ENCODE measurements at regions not wholly inside any gene's neighbourhood (a gene's known extent, or its start where the extent isn't known, plus 50 kb on each side); places are given as distances from the start of the nearest gene placed in this dataset.

DNA sequence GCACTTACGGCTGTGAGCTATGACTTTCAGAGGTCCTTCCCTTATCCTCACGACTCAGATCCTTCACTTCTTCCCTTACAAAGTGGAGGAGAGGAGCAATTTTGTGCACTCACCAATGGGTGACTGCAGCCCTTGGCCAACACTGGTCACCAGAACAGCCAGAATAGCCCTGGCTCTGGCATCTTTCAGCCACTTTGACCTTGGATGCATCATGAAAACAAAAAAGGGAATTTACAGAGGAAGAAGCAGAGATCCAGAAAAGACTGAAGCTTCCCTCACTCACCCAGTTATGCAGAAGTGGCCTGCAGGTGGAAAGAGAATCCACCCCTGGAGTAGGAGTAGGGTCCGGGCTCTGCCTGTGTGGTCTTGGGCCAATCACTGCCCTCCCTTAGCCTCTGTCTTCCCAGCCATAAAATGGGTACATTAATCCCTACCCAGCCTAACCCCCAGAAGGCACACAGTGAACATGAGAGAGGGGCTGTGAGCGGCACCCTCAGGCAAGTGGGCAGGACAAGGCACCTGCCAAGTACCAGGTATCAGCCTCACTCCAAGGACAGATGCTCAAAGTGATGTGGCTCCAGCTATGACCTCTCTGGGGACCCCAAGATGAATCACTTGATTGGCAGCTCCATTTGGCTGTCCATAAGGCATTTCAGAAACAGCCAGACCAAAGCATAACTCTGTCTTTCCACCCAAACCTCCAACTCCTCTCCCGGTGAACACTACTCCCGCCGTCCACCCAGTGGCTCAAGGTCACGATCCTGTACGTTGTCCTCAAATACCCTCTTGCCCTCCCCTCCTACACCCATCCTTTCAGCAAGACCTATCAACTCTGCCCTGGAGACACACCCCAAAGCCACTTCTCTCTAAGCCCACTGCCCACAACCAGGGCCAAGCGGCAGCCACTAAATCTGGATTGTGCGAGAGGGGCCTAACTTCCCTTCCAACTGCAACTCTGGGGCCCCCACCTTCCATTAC is 129.8 kb upstream of the ZMIZ1 start:
- Histone ChIP-seq H3K9me3 (ENCODE audit: control insufficient read depth, low read depth, low read length) (peaks cover 5% of the 10 kb centered on the region), H3K4me3 (ENCODE audit: low read length) (no peak overlapping the region), H3K27me3 (ENCODE audit: control insufficient read depth, insufficient read depth, low read length) (no peaks in the 10 kb centered on the region), H3K27ac (ENCODE audit: low read length) (no peak overlapping the region), H3K36me3 (ENCODE audit: control insufficient read depth, insufficient read depth, low read length) (no peaks in the 10 kb centered on the region), H3K4me1 (ENCODE audit: control insufficient read depth, insufficient read depth, low read length) (no peaks in the 10 kb centered on the region)
- 89% methylated on average over 3 of the region's 11 CpGs for WGBS (ENCODE audit: insufficient coverage, low lambda C conversion rate)
- DNase-seq, result no peak

DNA sequence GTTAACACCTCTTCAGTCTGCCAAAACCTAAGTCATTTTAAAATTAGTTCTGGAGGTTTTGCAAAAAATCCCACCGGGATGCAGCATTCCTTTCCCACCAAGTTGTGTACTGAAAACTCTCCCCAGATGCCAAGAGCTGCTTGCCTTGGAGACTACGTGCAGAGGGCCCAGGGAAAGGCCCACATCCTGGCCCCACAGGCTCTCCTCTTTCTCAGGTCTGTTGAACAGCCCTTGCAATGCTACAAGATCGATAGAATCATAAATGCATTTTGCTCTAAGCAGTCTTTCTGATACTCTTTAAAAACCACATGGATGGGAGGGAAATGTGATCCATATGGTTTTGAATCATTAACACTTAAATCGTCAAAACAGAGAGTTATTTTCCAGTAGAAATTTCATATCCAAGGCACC is 126.7 kb upstream of the ZMIZ1 start:
- Histone ChIP-seq H3K27me3 (ENCODE audit: control insufficient read depth, insufficient read depth, low read length) (no peaks in the 10 kb centered on the region), H3K4me1 (ENCODE audit: control insufficient read depth, insufficient read depth, low read length) (peaks cover 13% of the 10 kb centered on the region), H3K36me3 (ENCODE audit: control insufficient read depth, insufficient read depth, low read length) (no peaks in the 10 kb centered on the region), H3K9me3 (ENCODE audit: control insufficient read depth, low read depth, low read length) (peaks cover 5% of the 10 kb centered on the region), H3K27ac (ENCODE audit: low read length) (no peak overlapping the region), H3K4me3 (ENCODE audit: low read length) (no peak overlapping the region)
- no peak for DNase-seq
- WGBS (ENCODE audit: insufficient coverage, low lambda C conversion rate), result 55% methylated on average over 2 of the region's 4 CpGs

DNA sequence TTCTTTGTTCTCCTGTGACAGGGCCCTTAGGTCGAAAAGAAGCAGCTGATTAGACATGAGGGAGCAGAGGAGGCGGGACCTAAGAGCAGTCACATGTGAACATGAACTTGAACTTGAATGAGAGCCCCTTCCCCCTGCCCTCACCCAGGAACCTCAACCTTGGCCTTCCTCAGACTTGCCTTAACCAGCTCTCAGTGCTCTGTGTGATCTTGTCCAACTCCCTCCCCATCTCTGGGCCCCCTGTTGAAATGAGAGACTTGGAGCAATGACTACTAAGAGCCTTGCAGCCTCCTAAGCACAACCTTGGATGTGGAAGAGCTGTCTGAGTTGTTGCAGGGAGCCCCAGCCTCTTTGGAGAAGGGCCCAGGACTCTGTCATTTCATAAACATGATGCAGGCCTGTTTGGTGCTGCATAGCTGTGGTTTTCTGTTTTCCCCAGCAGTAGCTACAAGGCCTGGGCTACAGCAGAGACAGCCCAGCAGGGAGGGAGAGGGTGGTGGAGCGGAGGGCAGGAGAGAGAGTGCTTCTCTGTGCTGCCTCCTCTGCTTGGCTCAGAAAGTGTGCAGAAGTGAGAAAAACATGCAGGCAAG is 123.9 kb upstream of the ZMIZ1 start:
- Histone ChIP-seq H3K4me3 (ENCODE audit: low read length) (no peak overlapping the region), H3K9me3 (ENCODE audit: control insufficient read depth, low read depth, low read length) (peaks cover 5% of the 10 kb centered on the region), H3K4me1 (ENCODE audit: control insufficient read depth, insufficient read depth, low read length) (peaks cover 13% of the 10 kb centered on the region), H3K27ac (ENCODE audit: low read length) (peak overlapping the region; percentile 65), H3K27me3 (ENCODE audit: control insufficient read depth, insufficient read depth, low read length) (no peaks in the 10 kb centered on the region), H3K36me3 (ENCODE audit: control insufficient read depth, insufficient read depth, low read length) (no peaks in the 10 kb centered on the region)
- DNase-seq, result peak; percentile 58 to 71
- no CpG with 5 or more reads among the region's 3 CpGs for WGBS (ENCODE audit: insufficient coverage, low lambda C conversion rate)

DNA sequence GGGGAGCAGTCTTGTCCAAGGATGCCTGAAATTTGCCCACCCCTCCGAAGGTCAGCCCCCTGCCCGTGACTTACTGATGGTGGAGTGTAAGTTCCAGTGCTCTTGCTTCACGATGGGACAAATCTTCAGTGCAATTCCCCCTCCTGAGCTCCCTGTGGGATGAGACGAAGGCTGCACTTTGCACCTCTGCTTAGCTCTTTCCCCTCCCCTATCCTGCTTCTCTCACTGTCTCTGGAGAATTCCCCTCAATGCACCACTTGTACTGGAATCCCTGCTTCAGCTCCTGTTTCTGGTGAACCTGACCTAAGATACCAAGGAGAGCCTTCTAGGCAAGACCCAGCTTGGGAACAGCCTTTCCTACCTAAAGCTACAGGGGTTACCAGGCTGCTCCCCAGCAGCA is 122.9 kb upstream of the ZMIZ1 start:
- DNase-seq, result peak in 1 of 2 donors; percentile 45
- WGBS (ENCODE audit: insufficient coverage, low lambda C conversion rate), result no CpG with 5 or more reads among the region's 4 CpGs
- no peaks in the 10 kb centered on the region for H3K27me3 ChIP-seq (ENCODE audit: control insufficient read depth, insufficient read depth, low read length)
- H3K4me3 ChIP-seq (ENCODE audit: low read length), result no peak overlapping the region
- no peaks in the 10 kb centered on the region for H3K36me3 ChIP-seq (ENCODE audit: control insufficient read depth, insufficient read depth, low read length)
- H3K4me1 ChIP-seq (ENCODE audit: control insufficient read depth, insufficient read depth, low read length), result peaks cover 13% of the 10 kb centered on the region
- H3K27ac ChIP-seq (ENCODE audit: low read length), result peak overlapping the region; percentile 65
- peaks cover 5% of the 10 kb centered on the region for H3K9me3 ChIP-seq (ENCODE audit: control insufficient read depth, low read depth, low read length)

DNA sequence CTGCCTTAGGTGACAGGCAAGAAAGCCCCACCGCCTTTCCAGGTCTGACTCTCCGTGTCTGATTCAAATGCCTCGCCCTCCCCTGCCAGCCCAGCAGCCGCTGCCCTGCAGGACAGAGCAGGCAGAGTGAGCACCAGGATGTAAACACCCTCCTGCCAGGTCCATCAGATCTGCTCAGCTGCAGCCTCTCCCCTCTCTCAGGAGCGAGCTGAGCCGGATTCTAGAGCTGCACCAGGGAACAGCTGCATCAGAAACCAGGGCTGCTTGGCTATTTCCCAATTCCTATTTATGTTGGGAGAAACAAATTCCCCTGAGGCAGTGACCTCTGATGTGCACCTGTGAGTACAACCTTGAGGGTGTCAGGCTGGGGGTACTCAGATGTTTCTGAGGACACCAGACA is 121.5 kb upstream of the ZMIZ1 start:
- H3K4me1 ChIP-seq (ENCODE audit: control insufficient read depth, insufficient read depth, low read length), result peaks cover 13% of the 10 kb centered on the region

DNA sequence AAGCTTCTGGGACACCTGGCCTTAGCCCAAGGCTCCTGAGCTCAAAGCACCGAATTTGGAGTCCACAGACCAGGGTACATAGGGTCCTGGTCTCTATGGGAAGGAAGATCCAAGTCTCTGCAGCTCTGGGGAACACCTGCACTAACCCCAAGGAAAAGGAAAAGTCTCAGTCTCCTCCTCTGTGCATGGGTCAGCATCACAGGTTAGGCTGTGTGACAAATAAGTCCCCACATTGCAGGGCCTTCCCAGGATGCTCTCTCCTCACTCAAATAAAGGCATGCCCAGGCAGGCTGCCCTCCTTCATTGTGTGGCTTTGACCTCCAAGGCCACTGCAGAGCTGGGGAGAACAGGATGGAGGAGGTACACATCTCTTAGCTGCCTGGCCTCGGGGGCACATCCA is 121.0 kb upstream of the ZMIZ1 start:
- Histone ChIP-seq H3K4me1 (ENCODE audit: control insufficient read depth, insufficient read depth, low read length) (peaks cover 13% of the 10 kb centered on the region), H3K27me3 (ENCODE audit: control insufficient read depth, insufficient read depth, low read length) (no peaks in the 10 kb centered on the region), H3K36me3 (ENCODE audit: control insufficient read depth, insufficient read depth, low read length) (no peaks in the 10 kb centered on the region), H3K9me3 (ENCODE audit: control insufficient read depth, low read depth, low read length) (peaks cover 5% of the 10 kb centered on the region), H3K27ac (ENCODE audit: low read length) (no peak overlapping the region), H3K4me3 (ENCODE audit: low read length) (no peak overlapping the region)
- no peak for DNase-seq
- no CpG with 5 or more reads among the region's 2 CpGs for WGBS (ENCODE audit: insufficient coverage, low lambda C conversion rate)

More for the DNA sequence above, 121.5 kb upstream of the ZMIZ1 start:
- peaks cover 5% of the 10 kb centered on the region for H3K9me3 ChIP-seq (ENCODE audit: control insufficient read depth, low read depth, low read length)
- WGBS (ENCODE audit: insufficient coverage, low lambda C conversion rate), result no CpG with 5 or more reads among the region's 6 CpGs
- no peak overlapping the region for H3K4me3 ChIP-seq (ENCODE audit: low read length)
- no peaks in the 10 kb centered on the region for H3K27me3 ChIP-seq (ENCODE audit: control insufficient read depth, insufficient read depth, low read length)
- no peak for DNase-seq
- no peak overlapping the region for H3K27ac ChIP-seq (ENCODE audit: low read length)
- H3K36me3 ChIP-seq (ENCODE audit: control insufficient read depth, insufficient read depth, low read length), result no peaks in the 10 kb centered on the region

DNA sequence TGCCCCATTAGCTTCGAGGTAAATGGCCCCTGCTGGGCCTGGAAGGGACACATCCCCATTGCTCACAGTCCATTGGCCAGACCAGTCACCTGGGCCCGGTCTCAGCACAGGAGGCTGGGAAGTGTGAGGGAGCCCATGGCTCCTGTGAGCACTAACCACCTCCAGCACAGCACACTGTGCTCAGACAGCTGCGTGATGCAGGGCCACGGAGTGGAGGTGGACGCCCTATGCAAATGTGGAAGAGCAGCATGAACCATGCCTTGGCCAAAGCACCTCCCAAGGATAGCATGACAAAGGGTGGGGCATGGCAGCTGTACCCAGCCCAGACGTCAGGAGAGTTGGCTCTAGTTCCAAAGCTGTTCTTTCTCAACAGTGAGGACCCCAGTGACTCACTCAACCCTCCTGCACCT is 120.1 kb upstream of the ZMIZ1 start:
- Histone ChIP-seq H3K4me1 (ENCODE audit: control insufficient read depth, insufficient read depth, low read length) (peaks cover 13% of the 10 kb centered on the region), H3K9me3 (ENCODE audit: control insufficient read depth, low read depth, low read length) (no peaks in the 10 kb centered on the region), H3K27ac (ENCODE audit: low read length) (no peak overlapping the region), H3K4me3 (ENCODE audit: low read length) (no peak overlapping the region), H3K36me3 (ENCODE audit: control insufficient read depth, insufficient read depth, low read length) (no peaks in the 10 kb centered on the region), H3K27me3 (ENCODE audit: control insufficient read depth, insufficient read depth, low read length) (no peaks in the 10 kb centered on the region)
- no peak for DNase-seq
- WGBS (ENCODE audit: insufficient coverage, low lambda C conversion rate), result no CpG with 5 or more reads among the region's 6 CpGs

DNA sequence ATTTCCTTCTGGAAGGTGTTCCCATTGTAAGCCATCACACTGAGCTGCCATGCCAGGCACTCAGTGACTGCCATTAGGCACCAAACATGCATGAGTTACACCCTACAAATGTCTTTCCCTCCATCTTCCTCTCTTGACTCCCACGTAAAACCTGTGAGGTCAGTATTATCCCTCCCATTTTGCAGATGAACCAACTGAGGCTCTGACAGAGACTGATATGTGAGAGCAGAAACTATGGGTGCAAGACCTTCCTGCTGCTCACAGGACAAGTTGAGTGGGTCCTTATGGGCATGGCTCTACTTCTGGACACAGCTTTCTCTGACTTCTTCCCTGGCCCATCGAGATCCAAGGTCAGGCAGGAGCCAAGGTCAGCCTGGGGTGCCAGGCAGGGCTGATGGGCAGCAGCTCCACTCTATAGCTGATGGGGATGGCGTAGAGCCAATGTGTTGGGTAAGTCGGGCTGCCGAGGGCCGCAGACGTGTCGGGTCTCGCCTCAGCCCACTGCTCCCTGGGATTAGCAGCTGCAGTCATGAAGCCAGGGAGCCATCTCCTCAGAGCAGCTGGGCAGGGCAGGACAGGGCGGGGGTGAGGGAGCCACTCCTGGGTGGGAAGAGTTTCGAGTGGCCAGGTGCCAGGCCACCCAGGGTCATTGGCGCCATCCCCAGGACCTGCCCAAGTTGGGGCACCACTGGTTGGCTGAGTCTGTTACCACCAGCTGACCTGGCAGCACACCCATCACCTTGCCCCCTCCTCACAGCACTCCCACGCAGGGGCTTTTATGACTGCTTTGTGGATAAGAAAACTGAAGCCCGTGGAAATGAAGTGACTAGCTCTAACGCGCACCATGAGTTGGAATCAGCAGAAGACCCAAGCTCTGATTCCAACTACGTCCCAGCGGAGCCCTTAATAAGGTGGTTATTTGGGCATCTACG is 117.8 kb upstream of the ZMIZ1 start:
- WGBS (ENCODE audit: insufficient coverage, low lambda C conversion rate), result 100% methylated on average over 1 of the region's 19 CpGs
- no peak overlapping the region for H3K27ac ChIP-seq (ENCODE audit: low read length)
- peaks cover 5% of the 10 kb centered on the region for H3K4me1 ChIP-seq (ENCODE audit: control insufficient read depth, insufficient read depth, low read length)
- DNase-seq, result no peak
- no peaks in the 10 kb centered on the region for H3K9me3 ChIP-seq (ENCODE audit: control insufficient read depth, low read depth, low read length)
- no peaks in the 10 kb centered on the region for H3K27me3 ChIP-seq (ENCODE audit: control insufficient read depth, insufficient read depth, low read length)
- no peaks in the 10 kb centered on the region for H3K36me3 ChIP-seq (ENCODE audit: control insufficient read depth, insufficient read depth, low read length)
- H3K4me3 ChIP-seq (ENCODE audit: low read length), result no peak overlapping the region

DNA sequence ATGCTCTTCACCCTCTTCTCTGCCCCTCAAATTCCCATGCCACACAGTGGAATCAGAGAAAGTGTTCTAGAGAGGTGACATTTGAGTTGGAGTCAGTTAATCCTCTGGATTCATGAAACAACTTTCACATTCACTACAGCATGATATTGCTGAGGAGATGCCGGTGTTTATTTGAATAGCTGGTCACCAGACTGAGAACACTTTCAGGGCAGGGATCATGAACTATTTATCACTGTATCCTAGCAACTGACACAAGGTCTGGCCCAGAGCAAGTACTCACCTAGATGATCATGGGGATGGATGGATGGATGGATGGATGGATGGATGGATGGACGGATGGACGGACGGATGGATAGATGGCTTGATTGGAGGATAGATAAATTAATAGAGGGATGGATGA is 116.7 kb upstream of the ZMIZ1 start:
- H3K36me3 ChIP-seq (ENCODE audit: control insufficient read depth, insufficient read depth, low read length), result no peaks in the 10 kb centered on the region
- no peak overlapping the region for H3K27ac ChIP-seq (ENCODE audit: low read length)
- peak in 1 of 2 donors; percentile 46 for DNase-seq
- H3K4me3 ChIP-seq (ENCODE audit: low read length), result no peak overlapping the region
- H3K4me1 ChIP-seq (ENCODE audit: control insufficient read depth, insufficient read depth, low read length), result no peaks in the 10 kb centered on the region
- WGBS (ENCODE audit: insufficient coverage, low lambda C conversion rate), result no CpG with 5 or more reads among the region's 4 CpGs
- H3K27me3 ChIP-seq (ENCODE audit: control insufficient read depth, insufficient read depth, low read length), result no peaks in the 10 kb centered on the region
- H3K9me3 ChIP-seq (ENCODE audit: control insufficient read depth, low read depth, low read length), result no peaks in the 10 kb centered on the region

DNA sequence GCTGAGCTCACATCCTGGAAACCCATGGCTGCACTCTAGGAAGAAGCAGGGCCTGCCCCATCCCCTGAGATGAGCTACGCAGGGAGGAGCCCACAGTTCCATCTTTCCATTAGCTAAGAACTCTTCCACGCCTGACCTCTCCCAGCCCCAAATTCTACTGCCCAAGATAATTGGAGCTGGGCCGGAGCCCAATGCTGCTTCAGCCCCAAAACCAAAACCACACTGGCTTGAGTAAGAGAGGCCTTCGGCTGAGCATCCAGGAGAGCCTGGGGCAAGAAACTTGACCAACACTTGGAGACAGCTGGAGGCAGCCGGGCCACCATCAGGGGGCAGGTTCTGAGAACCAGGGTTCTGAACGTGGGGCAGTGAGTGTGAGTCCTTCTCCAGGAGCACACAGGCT is 116.1 kb upstream of the ZMIZ1 start:
- H3K4me3 ChIP-seq (ENCODE audit: low read length), result no peak overlapping the region
- H3K27ac ChIP-seq (ENCODE audit: low read length), result no peak overlapping the region
- no peaks in the 10 kb centered on the region for H3K36me3 ChIP-seq (ENCODE audit: control insufficient read depth, insufficient read depth, low read length)
- H3K9me3 ChIP-seq (ENCODE audit: control insufficient read depth, low read depth, low read length), result no peaks in the 10 kb centered on the region
- no peaks in the 10 kb centered on the region for H3K4me1 ChIP-seq (ENCODE audit: control insufficient read depth, insufficient read depth, low read length)
- DNase-seq, result no peak
- WGBS (ENCODE audit: insufficient coverage, low lambda C conversion rate), result no CpG with 5 or more reads among the region's 6 CpGs
- H3K27me3 ChIP-seq (ENCODE audit: control insufficient read depth, insufficient read depth, low read length), result no peaks in the 10 kb centered on the region
